NOMO-1 treated with dmso at 0.1 percent for 144 hours (cell line): ENCODE measurements at regions not wholly inside any gene's neighbourhood (a gene's known extent, or its start where the extent isn't known, plus 50 kb on each side); places are given as distances from the start of the nearest gene placed in this dataset.

Experiments
- DNase-seq: peaks from one replicate; lab custom pipeline; 2025; ENCODE audit not compliant: unreplicated experiment; lab: John Stamatoyannopoulos, UW

DNA sequence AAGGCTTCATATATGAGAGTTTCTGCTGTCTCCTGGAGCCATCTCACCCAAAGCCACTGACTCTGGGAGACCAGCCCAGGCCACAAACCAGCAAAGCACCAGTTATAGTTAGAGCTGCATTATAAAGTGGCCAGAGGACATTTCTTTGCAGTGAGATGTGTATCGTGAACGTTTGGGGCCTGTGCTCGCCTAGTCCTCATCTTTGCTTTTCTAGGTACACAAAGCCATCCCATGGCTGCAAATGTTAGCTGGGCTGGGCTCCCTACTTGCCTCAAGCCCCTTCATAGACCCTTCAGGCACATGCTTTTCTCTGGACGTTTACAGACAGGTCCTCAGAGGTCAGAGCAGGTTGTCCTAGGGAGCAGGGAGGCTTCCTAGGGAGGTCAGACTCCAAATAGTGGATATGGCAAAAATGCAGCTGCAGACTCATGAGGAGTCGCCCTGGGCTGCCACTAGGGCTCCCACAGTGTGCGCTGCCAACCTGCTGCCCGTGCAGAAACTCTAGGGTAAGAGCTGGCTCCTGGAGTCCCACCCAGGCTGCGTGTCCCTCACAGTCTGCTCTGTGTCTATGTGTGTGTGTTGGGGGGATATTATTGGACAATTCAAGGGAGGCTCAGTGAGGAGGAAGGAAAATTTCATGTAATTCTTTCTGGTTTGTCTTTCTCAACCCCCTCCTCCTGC, 141.0 kb downstream of the RPIA start:
- DNase-seq, result no peak

DNA sequence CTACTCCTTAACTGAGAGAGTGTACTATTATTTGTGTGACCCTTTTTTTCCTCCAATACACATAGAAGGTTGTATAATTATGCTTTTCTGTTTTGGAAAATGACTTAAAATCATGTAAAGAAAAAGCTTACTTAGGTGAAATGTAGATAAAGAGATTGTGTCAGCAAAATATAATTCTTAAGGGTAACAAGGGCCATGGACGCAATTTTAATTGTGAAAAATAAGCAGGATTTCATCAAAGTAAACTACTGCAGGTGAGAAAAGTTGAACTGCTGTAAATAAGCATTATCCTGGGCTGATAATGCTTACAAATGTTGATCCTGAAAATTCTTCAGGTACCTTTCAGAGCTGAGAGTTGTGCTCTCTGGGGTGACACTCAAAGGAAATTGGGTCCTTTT, 141.5 kb downstream of the RPIA start:
- no peak for DNase-seq

DNA sequence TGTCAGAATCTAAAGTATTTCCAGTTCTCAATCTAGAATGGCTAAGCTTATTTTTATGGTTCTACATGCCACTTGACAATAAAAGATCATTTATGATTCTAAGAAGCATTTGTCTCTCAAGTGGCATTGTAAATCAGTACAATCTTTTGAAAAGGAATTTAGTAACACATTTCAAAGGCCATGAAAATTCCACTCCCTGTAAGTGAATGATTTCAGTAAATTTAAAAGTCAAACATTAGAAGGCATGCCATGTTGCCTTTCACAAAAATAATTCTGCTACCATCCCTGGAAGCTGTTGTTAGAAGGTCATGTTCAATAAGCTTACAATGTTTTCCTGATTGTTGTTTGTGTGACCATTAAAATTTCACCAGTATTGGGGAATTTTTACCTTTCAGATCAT, 142.9 kb downstream of the RPIA start:
- DNase-seq, result no peak

DNA sequence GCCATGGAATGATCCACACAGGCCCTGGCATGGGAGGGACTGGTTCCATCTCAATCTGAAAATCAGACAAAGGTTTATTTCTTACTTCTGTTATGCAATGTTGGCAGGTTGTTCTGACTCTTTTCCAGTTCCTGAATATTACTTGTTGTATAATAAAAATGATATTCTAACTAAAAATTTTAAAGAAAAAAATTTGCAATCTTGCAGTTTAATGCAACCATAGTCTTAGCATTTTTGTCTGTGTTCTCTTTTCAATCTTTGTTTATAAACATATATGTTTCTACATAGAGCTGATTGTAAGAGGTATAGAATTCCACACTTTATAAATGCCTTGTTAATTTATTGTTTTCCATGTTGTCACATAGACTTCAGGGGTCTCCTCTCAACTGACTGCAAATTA, 143.4 kb downstream of the RPIA start:
- no peak for DNase-seq

DNA sequence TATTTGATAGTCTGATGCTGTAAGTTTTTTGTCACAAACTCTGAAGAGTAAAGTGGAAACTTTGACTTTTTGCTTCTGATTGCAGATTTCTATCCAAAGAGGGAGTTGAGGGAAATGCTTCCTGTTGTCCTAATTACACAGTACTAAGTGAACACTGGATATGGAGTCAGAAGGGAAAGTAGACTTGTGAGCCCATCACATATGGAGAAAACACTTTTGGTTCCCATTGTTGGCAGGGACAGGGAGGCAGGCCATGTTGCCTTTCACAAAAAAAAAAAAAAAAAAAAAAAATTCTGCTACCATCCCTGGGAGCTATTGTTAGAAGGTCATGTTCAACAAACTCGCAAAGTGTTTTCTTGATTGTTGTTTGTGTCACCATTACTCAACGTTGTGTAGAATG, 144.3 kb downstream of the RPIA start:
- no peak for DNase-seq

DNA sequence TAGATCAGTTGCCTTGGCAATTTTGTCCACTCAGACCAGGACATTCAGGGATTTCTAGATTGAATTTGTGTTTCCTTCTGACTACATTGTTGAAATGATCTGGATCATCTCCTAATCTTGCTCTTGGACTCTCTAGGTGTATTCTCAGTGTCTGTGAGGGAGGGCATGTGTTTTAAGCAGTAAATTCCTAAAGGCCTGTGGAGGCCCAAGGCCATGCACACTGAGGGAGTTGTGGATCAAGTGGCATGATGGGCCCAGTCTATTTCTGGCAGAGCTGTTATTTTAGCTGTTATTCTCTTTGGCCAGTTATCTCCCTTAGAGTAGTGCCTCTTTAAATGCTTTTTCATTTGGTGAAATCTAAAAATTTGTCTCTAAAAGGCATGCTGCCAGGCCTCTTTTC, 144.9 kb downstream of the RPIA start:
- no peak for DNase-seq

DNA sequence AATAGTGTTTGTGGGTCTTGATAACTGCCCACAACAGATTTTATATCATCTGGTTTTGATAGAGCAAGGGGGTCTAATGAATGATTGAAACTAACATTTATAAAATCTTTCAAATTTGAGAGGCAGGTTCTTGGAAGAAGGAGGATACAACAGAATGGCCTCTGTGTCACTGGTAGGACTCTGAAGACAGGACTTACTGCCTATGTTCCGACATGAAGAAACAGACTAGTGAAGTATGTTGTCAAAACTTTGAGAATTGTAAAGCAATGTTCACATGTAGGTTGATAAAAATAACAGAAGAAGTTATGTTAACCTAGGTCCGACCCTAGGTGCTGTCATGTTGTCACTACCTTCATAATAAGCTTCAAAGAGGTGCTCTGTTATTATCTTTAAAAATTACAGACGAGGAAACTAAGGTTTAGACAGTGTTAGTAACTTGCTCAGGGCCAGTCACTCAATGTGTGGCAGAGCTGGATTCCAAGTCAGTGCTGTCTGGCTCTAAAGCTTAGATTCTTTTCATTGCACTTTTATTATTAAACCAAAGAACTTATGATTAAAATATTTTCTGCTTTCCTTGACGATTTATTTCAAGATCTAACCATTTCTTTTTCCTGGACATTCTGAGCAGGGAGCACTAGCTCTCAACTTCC, 146.2 kb downstream of the RPIA start:
- no peak for DNase-seq

DNA sequence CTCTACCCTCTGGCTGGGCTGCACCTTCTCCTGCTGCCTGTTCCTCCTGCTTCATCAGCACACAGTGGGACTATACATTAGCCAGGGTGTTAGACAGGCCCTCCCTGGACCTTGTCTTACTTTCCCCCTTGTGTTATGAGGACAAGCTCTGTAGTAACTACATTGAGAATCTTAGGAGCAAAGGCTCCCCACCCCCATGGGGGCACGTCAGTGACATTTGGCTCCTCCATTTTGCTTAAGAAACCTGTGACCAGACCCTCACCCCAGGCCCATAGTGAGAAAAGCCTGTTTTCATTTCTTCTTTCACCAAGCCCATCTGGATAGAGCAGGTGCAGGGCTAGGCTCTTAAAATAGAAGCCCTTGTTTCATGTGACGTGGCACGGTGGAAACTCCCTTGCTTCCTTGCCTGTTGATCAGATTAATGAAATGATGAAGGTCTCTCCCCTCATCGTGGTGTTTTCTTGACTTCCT, 146.7 kb downstream of the RPIA start:
- no peak for DNase-seq

DNA sequence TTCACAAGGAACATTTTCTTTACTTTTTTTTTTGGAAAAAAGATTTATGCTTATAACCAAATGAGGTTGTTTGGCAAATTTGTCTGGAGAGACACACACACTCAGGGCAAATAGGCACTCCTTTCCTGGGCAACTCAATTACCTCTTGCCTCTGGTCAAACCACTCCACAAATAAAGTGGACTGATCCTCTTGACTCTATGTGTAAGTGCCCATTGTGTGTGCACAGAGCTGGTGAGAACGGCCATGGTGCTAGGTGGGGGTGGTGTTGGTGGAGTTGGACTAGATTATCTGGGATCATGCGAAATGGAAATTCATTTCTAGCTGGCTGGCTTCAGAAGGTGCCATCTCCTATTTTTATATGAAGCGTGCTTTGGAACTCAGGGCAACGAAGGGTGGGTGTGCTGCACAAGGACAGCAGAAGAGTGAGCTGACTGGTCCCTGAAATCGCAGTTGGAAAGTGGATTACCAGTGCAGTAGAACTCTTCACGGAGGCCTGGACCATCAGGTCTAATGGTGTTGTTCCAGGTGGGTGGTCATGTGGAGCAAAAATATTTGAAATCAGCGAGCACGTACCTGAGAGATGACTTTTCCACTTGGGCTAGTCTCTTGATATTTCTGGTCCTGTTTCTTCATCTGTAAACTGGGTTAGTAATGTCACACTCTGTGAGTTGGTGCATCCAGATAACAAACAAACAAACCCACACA, 149.9 kb downstream of the RPIA start:
- no peak for DNase-seq

DNA sequence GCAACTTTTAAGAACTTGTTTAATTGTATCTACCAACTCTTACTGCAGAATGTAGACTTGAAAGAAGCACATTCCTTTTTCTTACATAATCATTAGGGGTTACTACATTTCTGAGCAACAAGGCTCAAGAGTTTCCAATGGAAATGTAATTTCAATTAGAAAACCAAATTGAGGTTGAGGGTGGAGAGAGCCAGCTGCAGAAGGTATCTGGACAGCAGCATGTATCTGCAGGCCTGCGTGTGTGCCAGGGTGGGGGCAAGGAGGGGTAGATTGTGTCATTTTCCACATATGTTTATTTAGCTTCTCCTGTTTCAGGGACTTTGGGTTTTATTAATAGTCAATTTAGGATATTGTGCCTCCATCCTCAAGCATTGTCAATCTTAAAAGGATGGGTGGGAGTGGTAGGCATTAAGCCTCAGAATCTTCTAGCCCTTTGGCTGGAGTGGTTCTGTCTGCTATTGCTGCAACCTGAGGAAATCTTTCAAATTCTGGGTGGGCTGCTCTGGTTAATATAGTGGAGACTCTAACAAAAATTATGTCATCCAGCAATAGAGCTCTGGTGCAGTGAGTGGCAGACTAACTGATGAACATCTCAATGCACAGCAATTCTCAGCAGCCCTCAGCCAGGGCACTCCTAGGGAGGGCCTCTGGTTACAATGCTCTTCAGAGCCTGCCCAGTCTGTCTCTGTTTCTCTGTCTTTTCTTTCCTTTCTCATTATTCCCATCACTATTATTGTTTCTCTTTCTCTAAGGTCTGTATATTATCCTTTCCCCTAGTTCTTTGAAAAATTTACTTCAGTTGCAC, 151.4 kb downstream of the RPIA start:
- no peak for DNase-seq

DNA sequence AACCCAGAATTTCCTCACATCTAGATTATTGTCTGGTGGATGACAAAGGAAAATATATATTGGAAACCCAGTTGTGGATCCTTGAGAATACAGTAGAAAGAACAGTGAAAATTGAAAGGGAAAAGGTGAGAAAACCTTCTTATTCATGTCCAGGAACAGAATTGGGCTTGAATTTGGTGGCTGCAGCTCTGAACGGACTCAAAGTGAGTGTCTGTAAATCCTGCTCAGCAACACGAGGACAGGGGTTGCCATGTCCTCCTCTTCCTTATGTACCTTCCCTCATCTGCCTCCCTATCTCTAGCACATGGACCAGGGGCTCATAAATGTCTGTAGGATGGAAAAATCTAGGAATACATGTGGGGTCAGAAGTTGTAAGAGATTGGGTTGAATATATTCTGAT, 152.2 kb downstream of the RPIA start:
- DNase-seq, result no peak

DNA sequence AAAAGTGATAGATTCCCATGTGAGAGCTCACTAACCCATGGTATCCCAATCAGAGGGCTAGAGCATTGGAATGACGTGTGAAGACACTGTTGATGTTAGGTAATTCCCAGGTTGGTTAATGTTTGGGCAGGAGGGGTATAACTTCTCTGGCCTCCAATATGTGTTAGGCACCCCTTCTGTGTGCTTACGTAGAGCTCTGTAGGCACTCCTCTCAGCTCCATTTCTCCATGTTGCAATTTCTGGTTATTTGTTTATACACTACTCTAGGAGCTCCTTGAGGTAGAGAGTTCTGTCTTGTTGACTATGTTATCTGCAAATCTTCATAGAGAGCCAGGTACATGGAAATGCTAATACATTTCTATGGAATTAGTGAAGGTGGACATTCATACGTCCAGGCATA, 153.5 kb downstream of the RPIA start:
- no peak for DNase-seq

DNA sequence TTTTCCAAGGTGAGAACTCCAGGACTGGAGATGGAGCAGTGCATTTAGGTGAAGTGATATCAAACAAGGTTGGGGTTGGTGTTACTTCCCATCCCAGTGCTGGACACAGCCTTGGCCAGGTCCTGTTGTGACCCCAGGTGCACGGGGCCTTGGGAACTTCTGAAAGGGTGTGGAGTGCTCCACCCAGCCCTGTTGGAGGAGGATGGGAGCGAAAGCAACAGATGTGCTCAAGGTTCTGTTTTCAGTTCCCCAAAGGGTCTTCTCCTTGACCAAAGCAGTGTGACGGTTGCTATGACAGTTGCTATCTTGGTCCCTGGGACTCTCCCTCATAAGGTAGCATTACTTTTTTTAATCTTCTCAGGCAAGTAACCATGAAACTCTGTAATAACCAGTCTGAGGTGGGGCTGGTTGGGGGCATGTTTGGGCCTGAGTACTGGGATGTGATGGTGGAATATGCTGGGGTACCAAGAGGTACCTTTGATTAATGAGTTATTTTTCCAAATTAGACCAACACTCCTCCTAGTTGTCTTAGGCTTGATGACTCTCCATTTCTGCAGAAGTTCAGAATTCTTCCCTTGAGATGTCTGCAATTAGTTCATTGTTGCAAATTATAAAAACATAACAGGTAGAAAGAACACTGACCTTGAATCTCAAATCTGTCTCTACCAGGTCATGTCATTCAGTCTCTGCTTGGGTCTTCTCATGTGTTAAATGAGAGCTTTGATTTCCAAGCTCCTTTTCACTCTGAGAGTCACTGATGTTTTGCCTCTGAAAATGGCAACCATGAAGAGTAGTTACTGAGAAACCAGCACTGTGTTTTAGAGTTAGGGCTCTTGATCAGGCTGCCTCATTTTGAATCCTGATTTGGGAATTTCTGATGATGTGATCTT, 154.5 kb downstream of the RPIA start:
- no peak for DNase-seq

DNA sequence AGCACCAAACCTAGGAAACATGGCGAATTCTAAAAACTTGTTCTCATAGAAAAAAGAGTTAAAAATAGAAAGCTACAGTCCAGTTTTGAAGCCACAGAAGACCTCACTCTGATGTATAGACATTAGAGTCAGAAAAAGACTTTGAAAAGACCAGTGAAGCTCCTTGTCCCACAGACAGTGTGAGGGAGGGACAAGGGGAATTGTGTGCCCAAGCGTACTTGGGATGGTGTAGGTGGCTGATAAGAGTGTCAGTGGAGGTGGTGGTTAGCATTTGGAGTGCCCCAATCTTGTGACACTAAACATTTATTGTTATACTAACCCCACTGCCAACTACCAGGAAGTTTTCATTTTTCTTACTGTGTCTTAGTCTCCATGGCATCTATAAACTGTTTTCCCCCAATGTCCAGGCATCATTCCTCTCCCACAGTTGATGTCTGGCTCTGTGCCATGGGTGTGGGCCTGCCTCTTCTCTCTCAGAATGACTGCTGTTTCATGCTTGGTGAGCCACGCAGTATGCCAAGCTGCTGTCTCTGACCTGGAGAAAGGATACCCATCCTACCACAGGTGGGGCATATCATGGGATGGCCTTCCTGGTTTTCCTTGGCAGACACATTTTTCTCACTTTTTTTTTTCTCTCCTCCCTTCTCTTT, 161.4 kb downstream of the RPIA start:
- no peak for DNase-seq

DNA sequence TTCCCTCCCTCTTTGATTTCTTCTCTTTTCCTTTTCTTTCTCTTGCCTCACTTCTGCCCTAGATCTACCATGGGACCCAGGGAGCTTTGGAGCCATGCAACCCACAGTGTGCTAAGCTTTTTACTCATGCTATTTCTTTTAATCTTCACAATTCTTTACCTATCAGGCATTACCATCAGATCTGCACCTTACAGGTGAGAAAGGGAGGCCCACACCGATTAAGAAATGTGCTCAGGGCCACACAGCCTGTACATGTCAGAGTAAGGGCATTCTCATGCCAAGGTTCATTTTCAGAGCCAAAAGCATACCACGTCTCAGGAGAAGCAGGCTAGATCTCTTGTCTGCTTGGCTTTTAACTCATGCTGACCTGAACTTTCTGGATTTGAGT, 161.9 kb downstream of the RPIA start:
- no peak for DNase-seq

DNA sequence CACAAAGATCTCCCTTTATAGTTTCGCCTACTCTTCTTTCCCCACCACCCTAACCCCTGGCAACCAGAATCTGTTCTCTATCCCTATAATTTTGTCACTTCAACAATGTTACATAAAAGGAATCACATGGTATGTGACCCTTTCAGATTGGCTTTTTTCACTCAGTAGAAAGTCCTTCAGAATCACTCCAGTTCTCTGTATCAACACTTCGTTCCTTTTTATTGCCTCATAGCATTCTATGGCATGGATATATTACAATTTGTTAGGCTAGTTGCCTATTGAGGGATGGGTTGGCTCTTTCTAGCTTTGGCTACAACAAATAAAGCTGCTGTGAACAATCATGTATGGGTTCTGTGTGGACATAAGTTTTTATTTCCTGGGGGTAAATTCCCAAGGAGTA, 163.1 kb downstream of the RPIA start:
- DNase-seq, result no peak

DNA sequence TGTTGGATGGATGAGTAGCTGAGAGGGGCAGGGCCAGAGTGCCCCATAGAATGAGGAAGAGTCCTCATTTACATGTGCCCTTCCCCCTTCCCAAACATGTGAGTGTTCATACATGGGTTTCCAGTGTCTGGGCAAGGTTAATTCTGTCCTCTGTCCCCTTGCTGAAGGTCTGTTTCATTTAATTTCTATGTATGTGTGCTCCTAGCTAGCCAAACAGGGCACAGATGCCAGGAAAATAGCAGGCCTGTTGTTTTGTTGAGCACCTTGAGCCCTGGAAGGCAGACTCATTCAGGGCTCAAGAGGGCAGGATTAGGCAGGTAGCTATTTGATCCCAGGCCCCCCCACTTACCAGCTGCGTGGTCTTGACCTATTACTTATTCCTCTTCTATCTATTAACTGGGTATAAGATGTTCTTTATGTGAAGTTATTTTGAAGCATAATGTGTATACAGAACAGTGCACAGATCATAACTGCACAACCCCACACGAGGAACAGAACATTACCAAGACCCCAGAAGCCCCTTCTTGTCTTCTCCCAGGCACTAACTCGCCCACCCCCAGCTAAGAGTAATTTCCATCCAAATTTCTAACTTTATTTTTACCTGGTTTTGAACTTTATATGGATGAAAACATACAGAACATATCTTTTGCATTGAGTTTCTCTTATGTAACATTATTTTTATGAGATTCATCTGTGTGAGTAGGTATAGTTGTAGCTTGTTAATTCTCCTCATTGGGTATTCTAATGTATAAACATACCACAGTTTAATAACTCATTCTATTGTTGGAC, 164.3 kb downstream of the RPIA start:
- no peak for DNase-seq

DNA sequence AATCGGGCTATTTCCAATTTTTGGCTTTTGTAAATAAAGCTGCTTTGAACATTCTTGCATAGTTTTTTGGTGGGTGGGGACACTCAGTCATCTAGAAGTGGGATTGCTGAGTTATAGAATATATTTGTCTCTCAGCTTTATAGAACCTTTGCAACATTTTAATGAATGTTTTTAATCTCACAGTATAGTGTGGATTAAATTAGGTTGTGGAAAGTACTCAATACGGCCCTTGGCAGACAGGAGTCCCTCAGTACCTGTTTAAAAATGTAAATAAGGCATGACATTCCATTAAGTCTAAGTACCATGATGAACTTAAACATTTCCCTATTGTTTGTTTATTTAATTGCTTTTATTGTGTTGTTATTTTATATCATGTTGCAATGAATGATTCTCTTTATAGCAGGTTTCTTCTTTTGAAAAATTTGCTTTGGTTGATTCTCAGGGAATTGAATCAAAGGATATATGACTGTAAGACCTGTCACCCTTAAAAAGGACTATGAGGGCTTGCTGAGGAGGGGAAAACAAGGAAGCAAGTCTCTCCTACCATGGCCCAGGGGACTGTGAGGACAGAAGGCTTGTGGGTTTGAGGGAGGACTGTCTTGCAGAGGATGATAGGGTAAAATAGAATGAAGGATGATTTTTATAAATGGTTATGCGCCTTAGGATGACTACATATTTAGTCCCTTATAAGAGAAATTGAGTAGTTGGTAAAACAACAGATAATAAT, 165.1 kb downstream of the RPIA start:
- no peak for DNase-seq
